PC-3 (cell line): ENCODE measurements at regions not wholly inside any gene's neighbourhood (a gene's known extent, or its start where the extent isn't known, plus 50 kb on each side); places are given as distances from the start of the nearest gene placed in this dataset.
"Not testable (repeated sequence)": the region's sequence is repeated elsewhere in the genome, so short reads cannot be mapped to it uniquely, and the experiment has no call there.

Source experiments
- ATAC-seq: fragments of 200-7000 bp; cut with Tn5 transposase; 2 replicates; pipeline ENCODE4 v1.9.1; 2020; ENCODE audit warnings: mild to moderate bottlenecking, moderate library complexity
- BruUV-seq: library from RNA; stranded (reverse); fragments of 400-500 nt; replicated peaks from 2 replicates; lab custom pipeline; 2021; lab: Mats Ljungman, UMichigan
- CTCF ChIA-PET: fragments of 300-600 bp; sonication (Branson Sonifier 250); formaldehyde crosslinking; loops from one replicate; lab custom pipeline; 2022; ENCODE audit warnings: antibody characterized with exemption; lab: Charles Lee
- POLR2A ChIA-PET: fragments of 300-600 bp; sonication (Branson Sonifier 250); formaldehyde crosslinking; loops from one replicate; lab custom pipeline; 2022; ENCODE audit warnings: antibody characterized with exemption; ENCODE audit not compliant: unreplicated experiment; lab: Charles Lee
- DNase-seq: peaks from one replicate; pipeline ENCODE4 v3.0.0-alpha.2; 2015
- H2AFZ ChIP-seq: fragments of 300-600 bp; sonication (generic); 2 replicates; pipeline ENCODE4 v1.6.0; 2016; ENCODE audit warnings: antibody characterized with exemption, low read length
- H3F3A ChIP-seq: fragments of 300-600 bp; sonication (generic); one replicate; pipeline ENCODE4 v1.6.0; 2017; ENCODE audit warnings: antibody characterized with exemption, low read length, control low read depth, mild to moderate bottlenecking; ENCODE audit not compliant: unreplicated experiment
- H3K27ac ChIP-seq: fragments of 300-600 bp; sonication (generic); 2 replicates; pipeline ENCODE4 v1.5.1; 2016; ENCODE audit warnings: mild to moderate bottlenecking, low read length
- H3K27me3 ChIP-seq: fragments of 300-600 bp; sonication (generic); 2 replicates; pipeline ENCODE4 v1.6.1; 2016; ENCODE audit warnings: low read length, mixed read lengths
- H3K36me3 ChIP-seq: fragments of 300-600 bp; sonication (generic); 2 replicates; pipeline ENCODE4 v1.6.1; 2016; ENCODE audit warnings: low read depth, mixed run types, low read length, mixed read lengths
- H3K4me1 ChIP-seq: fragments of 300-600 bp; sonication (generic); 2 replicates; pipeline ENCODE4 v1.5.1; 2016; ENCODE audit warnings: low read length; ENCODE audit not compliant: insufficient read depth
- H3K4me2 ChIP-seq: fragments of 300-600 bp; sonication (generic); 2 replicates; pipeline ENCODE4 v1.6.0; 2016; ENCODE audit warnings: low read length
- H3K4me3 ChIP-seq: fragments of 300-600 bp; sonication (generic); 2 replicates; pipeline ENCODE4 v1.5.1; 2016; ENCODE audit warnings: mild to moderate bottlenecking, low read length, mixed read lengths
- H3K79me2 ChIP-seq: fragments of 300-600 bp; sonication (generic); 2 replicates; pipeline ENCODE4 v1.6.1; 2017; ENCODE audit warnings: low read length, mixed read lengths
- H3K9ac ChIP-seq: fragments of 300-600 bp; sonication (generic); 2 replicates; pipeline ENCODE4 v1.6.0; 2016; ENCODE audit warnings: mild to moderate bottlenecking, low read length
- H3K9me2 ChIP-seq: fragments of 300-600 bp; sonication (generic); replicated peaks from 2 replicates; pipeline ENCODE4 v1.6.1; 2016; ENCODE audit warnings: mixed run types, low read length, mixed read lengths
- H3K9me3 ChIP-seq: fragments of 300-600 bp; sonication (generic); 2 replicates; pipeline ENCODE4 v1.6.1; 2016; ENCODE audit warnings: low read length, mixed read lengths
- H4K20me1 ChIP-seq: fragments of 300-600 bp; sonication (generic); 2 replicates; pipeline ENCODE4 v1.6.1; 2016; ENCODE audit warnings: low read length, mixed read lengths
- EZH2 ChIP-seq: fragments of 300-600 bp; sonication (generic); IDR thresholded peaks from one replicate; pipeline ENCODE4 v1.6.1; 2017; ENCODE audit warnings: antibody characterized with exemption, mild to moderate bottlenecking, low read length; ENCODE audit not compliant: unreplicated experiment
- EZH2phosphoT487 ChIP-seq: fragments of 300-600 bp; sonication (generic); IDR thresholded peaks from 2 replicates; pipeline ENCODE4 v1.6.1; 2018; ENCODE audit warnings: mild to moderate bottlenecking, antibody characterized with exemption, low read length, borderline replicate concordance
- intact Hi-C: fragments of 100-400 bp; cut with micrococcal nuclease; formaldehyde crosslinking; loops from 2 replicates; pipeline ENCODE4 v1.9.0; 2023
- TF ChIP-seq, protein P1 (sequence below): fragments of 300-600 bp; sonication (generic); conservative IDR thresholded peaks from 2 replicates; pipeline ENCODE4 v1.5.1; 2017; ENCODE audit warnings: antibody characterized with exemption, low read depth, mild to moderate bottlenecking, low read length

DNA sequence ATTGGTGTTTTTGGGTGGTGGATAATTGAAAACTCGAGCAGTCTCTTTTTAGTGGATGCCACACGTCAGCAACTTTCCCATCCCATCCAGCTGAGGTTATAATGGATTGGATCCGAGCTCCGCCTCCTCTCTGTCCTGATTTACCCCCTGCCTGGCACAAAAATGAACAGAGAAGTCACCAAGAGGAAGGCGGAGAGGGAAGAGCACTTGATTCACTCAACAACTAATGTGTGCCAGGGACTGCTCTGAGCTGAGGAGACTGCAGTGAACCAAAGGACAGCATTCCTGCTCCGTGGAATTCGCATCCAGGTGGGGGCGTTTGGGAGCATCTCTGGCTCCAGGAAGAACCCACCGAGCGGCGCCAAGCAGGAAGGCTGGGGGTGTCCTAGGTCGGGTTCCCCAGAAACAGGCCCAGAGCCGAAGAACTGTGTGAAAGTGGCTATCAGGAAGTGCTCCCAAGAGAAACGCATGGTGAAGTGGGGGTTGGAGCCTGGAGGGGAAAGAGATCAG lies 95.8 kb upstream of the NAA20 start:
- H3K4me3 ChIP-seq, result no peak overlapping the region
- no peaks in the 10 kb centered on the region for H3F3A ChIP-seq
- no peaks in the 10 kb centered on the region for H3K36me3 ChIP-seq
- no peaks in the 10 kb centered on the region for H4K20me1 ChIP-seq
- no peaks in the 10 kb centered on the region for H3K4me1 ChIP-seq
- ATAC-seq (no peak), DNase-seq (no peak)
- TF ChIP-seq, protein P1, sequence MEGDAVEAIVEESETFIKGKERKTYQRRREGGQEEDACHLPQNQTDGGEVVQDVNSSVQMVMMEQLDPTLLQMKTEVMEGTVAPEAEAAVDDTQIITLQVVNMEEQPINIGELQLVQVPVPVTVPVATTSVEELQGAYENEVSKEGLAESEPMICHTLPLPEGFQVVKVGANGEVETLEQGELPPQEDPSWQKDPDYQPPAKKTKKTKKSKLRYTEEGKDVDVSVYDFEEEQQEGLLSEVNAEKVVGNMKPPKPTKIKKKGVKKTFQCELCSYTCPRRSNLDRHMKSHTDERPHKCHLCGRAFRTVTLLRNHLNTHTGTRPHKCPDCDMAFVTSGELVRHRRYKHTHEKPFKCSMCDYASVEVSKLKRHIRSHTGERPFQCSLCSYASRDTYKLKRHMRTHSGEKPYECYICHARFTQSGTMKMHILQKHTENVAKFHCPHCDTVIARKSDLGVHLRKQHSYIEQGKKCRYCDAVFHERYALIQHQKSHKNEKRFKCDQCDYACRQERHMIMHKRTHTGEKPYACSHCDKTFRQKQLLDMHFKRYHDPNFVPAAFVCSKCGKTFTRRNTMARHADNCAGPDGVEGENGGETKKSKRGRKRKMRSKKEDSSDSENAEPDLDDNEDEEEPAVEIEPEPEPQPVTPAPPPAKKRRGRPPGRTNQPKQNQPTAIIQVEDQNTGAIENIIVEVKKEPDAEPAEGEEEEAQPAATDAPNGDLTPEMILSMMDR, result no peak
- no peak for TF ChIP-seq EZH2
- no peak for TF ChIP-seq EZH2phosphoT487
- H3K4me2 ChIP-seq, result no peak overlapping the region
- BruUV-seq, result no TSS peak
- no peaks in the 10 kb centered on the region for H3K9me3 ChIP-seq
- ChIA-PET CTCF (no interaction called here), POLR2A (no interaction called here)
- no peaks in the 10 kb centered on the region for H3K79me2 ChIP-seq
- H3K9me2 ChIP-seq, result no peaks in the 10 kb centered on the region
- H2AFZ ChIP-seq, result no peak overlapping the region
- intact Hi-C loops, result no loop called here
- no peaks in the 10 kb centered on the region for H3K27me3 ChIP-seq
- no peak overlapping the region for H3K27ac ChIP-seq
- H3K9ac ChIP-seq, result no peak overlapping the region

DNA sequence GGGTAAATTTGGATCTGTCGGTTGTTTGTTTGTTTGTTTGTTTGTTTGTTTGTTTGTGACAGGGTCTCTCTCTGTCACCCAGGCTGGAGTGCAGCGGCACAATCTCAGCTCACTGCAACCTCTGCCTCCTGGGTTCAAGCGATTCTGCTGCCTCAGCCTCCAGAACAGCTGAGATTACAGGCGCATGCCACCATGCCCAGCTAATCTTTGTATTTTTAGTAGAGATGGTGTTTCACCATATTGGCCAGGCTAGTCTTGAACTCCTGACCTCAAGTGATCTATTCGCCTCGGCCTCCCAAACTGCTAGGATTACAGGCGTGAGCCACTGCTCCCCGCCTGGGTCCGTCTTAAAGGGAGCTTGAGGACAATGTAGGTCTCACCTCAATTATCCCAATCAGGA lies 95.3 kb upstream of the NAA20 start:
- ATAC-seq, H3K27ac ChIP-seq, H3K36me3 ChIP-seq, H3K4me1 ChIP-seq, H4K20me1 ChIP-seq, intact Hi-C loops, H3K79me2 ChIP-seq, H3K27me3 ChIP-seq, H3K9ac ChIP-seq, POLR2A ChIA-PET, DNase-seq, H2AFZ ChIP-seq, H3K4me3 ChIP-seq, H3K9me2 ChIP-seq, H3K9me3 ChIP-seq, BruUV-seq, H3F3A ChIP-seq, CTCF ChIA-PET, H3K4me2 ChIP-seq: not testable (repeated sequence)

DNA sequence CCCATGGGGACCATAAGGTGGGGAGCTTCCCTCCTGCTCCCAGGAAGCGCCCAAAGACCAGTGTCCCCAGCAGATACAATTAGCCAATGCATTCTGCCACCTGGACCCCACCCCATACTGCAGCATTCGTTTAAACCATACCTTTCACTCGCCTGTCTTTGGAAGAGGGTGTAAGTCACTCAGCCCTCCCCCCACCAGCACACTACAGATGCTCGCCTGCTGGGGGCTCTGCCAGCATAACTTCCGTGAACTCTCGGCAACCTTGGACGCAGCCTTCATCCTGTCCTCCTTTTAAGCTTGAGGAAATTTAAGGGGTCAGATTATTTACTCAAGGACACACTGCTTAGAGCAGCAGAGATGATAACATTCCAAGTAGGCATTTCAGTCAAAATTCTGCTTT lies 94.4 kb upstream of the NAA20 start:
- Histone ChIP-seq H3K9me2 (no peaks in the 10 kb centered on the region), H2AFZ (no peak overlapping the region), H3K79me2 (no peaks in the 10 kb centered on the region), H4K20me1 (no peaks in the 10 kb centered on the region), H3K4me2 (no peak overlapping the region), H3K27me3 (no peaks in the 10 kb centered on the region), H3K36me3 (no peaks in the 10 kb centered on the region), H3K4me3 (no peak overlapping the region), H3K4me1 (no peaks in the 10 kb centered on the region), H3K27ac (no peak overlapping the region), H3K9ac (no peak overlapping the region), H3K9me3 (no peaks in the 10 kb centered on the region), H3F3A (no peaks in the 10 kb centered on the region)
- TF ChIP-seq EZH2 (no peak), EZH2phosphoT487 (no peak)
- TF ChIP-seq, protein P1, result no peak
- ATAC-seq (no peak), DNase-seq (no peak)
- BruUV-seq, result no TSS peak
- CTCF ChIA-PET, result no interaction called here
- intact Hi-C loops, result no loop called here
- POLR2A ChIA-PET, result no interaction called here
